Transverse colon (tissue), 4 donors: ENCODE measurements at regions not wholly inside any gene's neighbourhood (a gene's known extent, or its start where the extent isn't known, plus 50 kb on each side); places are given as distances from the start of the nearest gene placed in this dataset.

Experiments used
- DNase-seq: peaks from one replicate; pipeline ENCODE4 v3.0.0-alpha.2; 2019
- H3K27ac ChIP-seq, 4 donors: fragments of 200-600 bp; sonication (generic); 2 replicates each; pipeline ENCODE4 v1.5.1; 2016 to 2018; ENCODE audit warnings: inconsistent platforms in 4 of 4
- H3K27me3 ChIP-seq: fragments of 200-600 bp; sonication (generic); 2 replicates; pipeline ENCODE4 v1.5.1; 2017; ENCODE audit warnings: inconsistent platforms
- H3K36me3 ChIP-seq, 4 donors: fragments of 200-600 bp; sonication (generic); 2 replicates each; pipeline ENCODE4 v1.5.1; 2017 to 2019; ENCODE audit warnings: inconsistent platforms in 4 of 4
- H3K4me1 ChIP-seq, 4 donors: fragments of 200-600 bp; sonication (generic); 2 replicates each; pipeline ENCODE4 v1.5.1; 2017 to 2020; ENCODE audit warnings: inconsistent platforms in 4 of 4
- H3K4me3 ChIP-seq, 4 donors: fragments of 200-600 bp; sonication (generic); 1 replicate in 1 of 4; 2 replicates in 3 of 4; pipeline versions ENCODE4 v1.5.1 to v1.6.1; 2017 to 2019; ENCODE audit warnings: inconsistent platforms in 4 of 4
- H3K9me3 ChIP-seq, 2 donors: fragments of 200-600 bp; sonication (generic); 2 replicates each; pipeline ENCODE4 v1.5.1; 2017 to 2019; ENCODE audit warnings: inconsistent platforms in 2 of 2
- EP300 ChIP-seq: sonication (generic); formaldehyde crosslinking; IDR thresholded peaks from one replicate; pipeline ENCODE4 v1.6.1; 2017; ENCODE audit warnings: antibody characterized with exemption, low read depth
- POLR2A ChIP-seq: fragments of 450-650 bp; IDR thresholded peaks from one replicate; pipeline ENCODE4 v1.6.1; 2016; ENCODE audit warnings: antibody characterized with exemption, mild to moderate bottlenecking, moderate library complexity
- POLR2AphosphoS5 ChIP-seq, 3 donors: sonication (generic); formaldehyde crosslinking; IDR thresholded peaks; one replicate each; pipeline ENCODE4 v1.6.1; 2016; ENCODE audit warnings: antibody characterized with exemption in 3 of 3
- WGBS, 2 donors: methylation state at CpG; one replicate each; pipeline ENCODE4 v1.1.5; 2018; ENCODE audit warnings: low coverage in 1 of 2; 5-methylcytosine and 5-hydroxymethylcytosine counted together
- in situ Hi-C, 4 donors: fragments of 200-750 bp; cut with MboI; loops; one replicate each; pipeline versions ENCODE4 v1.15.0 to v1.15.1; 2017; ENCODE audit warnings: low sequenced_read_pairs in 3 of 4, low pct_ligation_motif_present in 1 of 4, low pct_unique_long_range_greater_than_20kb in 1 of 4
- intact Hi-C: fragments of 100-400 bp; cut with DNase I; formaldehyde crosslinking; loops from one replicate; pipeline ENCODE4 v1.15.1; 2023; ENCODE audit warnings: low total_unique reads
- TF ChIP-seq, protein P1 (sequence below), 5 experiments: fragments of 200-600 bp in 3 of 5; fragments of 450-650 bp in 2 of 5; sonication (generic) in 3 of 5; IDR thresholded peaks; 1 replicate in 2 of 5; 2 replicates in 3 of 5; pipeline ENCODE4 v1.5.1; 2016 to 2017; ENCODE audit warnings: antibody characterized with exemption in 5 of 5, inconsistent platforms in 3 of 5, mild to moderate bottlenecking in 2 of 5, moderate library complexity in 1 of 5

DNA sequence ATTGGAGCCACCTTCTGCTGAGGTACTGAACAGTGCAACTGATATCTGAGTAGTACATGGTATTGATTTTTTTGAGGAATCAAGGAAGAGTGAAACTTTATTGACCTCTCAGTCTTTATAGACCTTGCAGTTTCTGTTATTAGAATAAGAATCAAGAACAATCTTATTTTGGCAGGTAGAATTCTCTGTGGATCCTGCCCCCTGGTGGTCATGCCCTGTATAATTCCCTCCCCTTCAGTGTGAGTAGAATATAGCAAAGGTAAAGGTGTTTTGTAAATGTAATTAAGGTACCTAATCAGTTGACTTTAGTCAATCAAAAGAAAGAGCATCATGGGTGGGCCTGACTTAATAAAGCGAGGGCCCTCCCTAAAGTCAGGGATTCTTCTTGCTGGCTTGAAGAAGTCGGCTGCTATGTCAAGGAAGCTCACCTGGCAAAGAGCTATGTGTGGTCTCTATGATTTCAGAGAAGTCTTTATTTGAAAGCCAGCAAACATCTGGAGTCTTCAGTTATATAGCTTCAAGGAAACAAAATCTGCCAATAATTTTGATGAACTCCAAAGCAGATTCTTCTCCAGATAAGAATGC lies 142.8 kb downstream of the LSM5 start:
- WGBS, 2 donors = 53 to 93% methylated on average over 2 of the region's 2 CpGs
- in situ Hi-C loops (loop anchor here in 2 of 4 donors (25.0 kb wide), 2 partner anchors 585 to 610 kb away; no protein-coding TSS in a partner anchor), intact Hi-C loops (loop anchor here (10.0 kb wide), 1 partner anchor 603 kb away; no protein-coding TSS in a partner anchor)
- TF ChIP-seq, protein P1, sequence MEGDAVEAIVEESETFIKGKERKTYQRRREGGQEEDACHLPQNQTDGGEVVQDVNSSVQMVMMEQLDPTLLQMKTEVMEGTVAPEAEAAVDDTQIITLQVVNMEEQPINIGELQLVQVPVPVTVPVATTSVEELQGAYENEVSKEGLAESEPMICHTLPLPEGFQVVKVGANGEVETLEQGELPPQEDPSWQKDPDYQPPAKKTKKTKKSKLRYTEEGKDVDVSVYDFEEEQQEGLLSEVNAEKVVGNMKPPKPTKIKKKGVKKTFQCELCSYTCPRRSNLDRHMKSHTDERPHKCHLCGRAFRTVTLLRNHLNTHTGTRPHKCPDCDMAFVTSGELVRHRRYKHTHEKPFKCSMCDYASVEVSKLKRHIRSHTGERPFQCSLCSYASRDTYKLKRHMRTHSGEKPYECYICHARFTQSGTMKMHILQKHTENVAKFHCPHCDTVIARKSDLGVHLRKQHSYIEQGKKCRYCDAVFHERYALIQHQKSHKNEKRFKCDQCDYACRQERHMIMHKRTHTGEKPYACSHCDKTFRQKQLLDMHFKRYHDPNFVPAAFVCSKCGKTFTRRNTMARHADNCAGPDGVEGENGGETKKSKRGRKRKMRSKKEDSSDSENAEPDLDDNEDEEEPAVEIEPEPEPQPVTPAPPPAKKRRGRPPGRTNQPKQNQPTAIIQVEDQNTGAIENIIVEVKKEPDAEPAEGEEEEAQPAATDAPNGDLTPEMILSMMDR (IDR thresholded peaks at IDR 0.05) = peak; percentile 46 to 76 (median 60)
- TF ChIP-seq EP300 (no peak), POLR2AphosphoS5 (IDR thresholded peaks at IDR 0.05) (no peak), POLR2A (no peak)
- no peak for DNase-seq
- H3K36me3 ChIP-seq = no peaks in the 10 kb centered on the region
- no peaks in the 10 kb centered on the region for H3K9me3 ChIP-seq
- no peak overlapping the region for H3K4me3 ChIP-seq
- H3K27ac ChIP-seq = no peak overlapping the region
- H3K27me3 ChIP-seq = no peaks in the 10 kb centered on the region
- H3K4me1 ChIP-seq = no peaks in the 10 kb centered on the region

DNA sequence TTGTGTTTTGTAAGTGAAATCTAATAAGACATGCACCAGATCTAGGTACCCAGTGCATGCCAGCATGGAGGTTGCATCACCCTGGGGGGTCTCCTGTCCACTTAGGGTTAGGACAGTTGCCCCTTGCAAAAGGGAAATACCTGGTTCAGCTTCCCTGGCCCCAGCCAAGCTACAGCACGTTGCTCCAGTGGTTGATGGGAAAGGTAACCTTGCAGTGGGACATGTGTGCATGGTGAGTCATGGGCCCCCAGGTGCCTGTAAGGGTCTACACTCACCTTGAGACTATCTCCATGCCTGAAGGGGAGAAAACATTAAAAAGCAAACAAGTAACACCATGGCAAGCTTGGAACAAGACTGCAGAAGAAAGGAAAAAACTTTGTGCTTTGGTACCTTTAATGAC lies 143.9 kb downstream of the LSM5 start:
- H3K9me3 ChIP-seq = no peaks in the 10 kb centered on the region
- H3K4me3 ChIP-seq = no peak overlapping the region
- no peaks in the 10 kb centered on the region for H3K27me3 ChIP-seq
- H3K4me1 ChIP-seq = no peaks in the 10 kb centered on the region
- in situ Hi-C loops (loop anchor here in 2 of 4 donors (25.0 kb wide), 2 partner anchors 584 to 609 kb away; no protein-coding TSS in a partner anchor), intact Hi-C loops (loop anchor here (10.0 kb wide), 1 partner anchor 601 kb away; no protein-coding TSS in a partner anchor)
- DNase-seq = no peak
- H3K36me3 ChIP-seq = no peaks in the 10 kb centered on the region
- no peak overlapping the region for H3K27ac ChIP-seq
- TF ChIP-seq, protein P1 (IDR thresholded peaks at IDR 0.05) = no peak
- WGBS, 2 donors = 55% methylated on average over 1 of the region's 1 CpG; no CpG with 5 or more reads in 1 of the 2 donors

DNA sequence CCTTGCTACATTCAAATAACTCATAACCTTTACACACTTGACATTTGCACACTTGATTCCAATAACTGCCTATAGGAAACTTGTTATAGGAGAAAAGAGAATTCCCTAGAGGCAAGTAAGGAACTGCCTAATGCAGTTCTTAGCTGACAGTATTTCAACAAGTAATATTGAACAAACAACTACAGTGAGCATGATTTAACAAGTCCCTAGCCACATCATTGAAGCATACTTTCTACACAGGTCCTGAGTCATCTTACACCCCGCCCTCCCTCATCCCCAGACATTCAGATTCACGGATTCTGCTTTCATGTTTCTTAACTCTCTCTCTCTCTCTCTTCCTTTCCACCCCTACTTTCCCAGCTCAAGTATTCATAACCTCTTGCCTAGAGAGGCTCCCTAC lies 153.5 kb downstream of the LSM5 start:
- Histone ChIP-seq H3K4me3 (no peak overlapping the region), H3K27me3 (no peaks in the 10 kb centered on the region), H3K9me3 (peaks cover 0 to 3% of the 10 kb centered on the region in 2 donors), H3K4me1 (no peaks in the 10 kb centered on the region), H3K27ac (no peak overlapping the region), H3K36me3 (no peaks in the 10 kb centered on the region)
- TF ChIP-seq, protein P1 (IDR thresholded peaks at IDR 0.05) = no peak
- no peak for TF ChIP-seq EP300
- no peak for TF ChIP-seq POLR2A
- TF ChIP-seq POLR2AphosphoS5 (IDR thresholded peaks at IDR 0.05) = no peak
- intact Hi-C loops = no loop called here
- DNase-seq = no peak
- in situ Hi-C loops = loop anchor here in 2 of 4 donors (25.0 kb wide), 2 partner anchors 574 to 599 kb away; no protein-coding TSS in a partner anchor
- WGBS, 2 donors = 46 to 67% methylated on average over 2 of the region's 2 CpGs

DNA sequence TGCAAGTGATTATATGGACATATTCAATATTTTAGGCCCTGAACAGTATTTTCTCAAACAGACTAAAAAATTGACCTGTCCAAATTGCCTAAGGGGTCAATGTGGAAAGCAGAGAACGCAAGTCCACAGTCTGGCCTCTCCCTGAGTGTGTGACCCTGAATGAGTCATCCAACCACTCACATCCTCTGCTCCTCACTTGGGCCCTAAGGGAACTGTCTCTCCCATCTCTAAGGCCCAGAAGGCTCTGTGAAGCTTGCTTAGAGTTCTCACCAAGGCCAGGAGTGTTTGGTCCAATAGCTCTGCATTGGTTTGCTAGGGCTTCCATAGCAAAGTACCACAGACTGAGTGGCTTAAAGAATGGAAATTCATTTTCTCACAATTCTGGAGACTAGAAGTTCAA lies 155.1 kb downstream of the LSM5 start:
- Histone ChIP-seq H3K4me3 (no peak overlapping the region), H3K27ac (no peak overlapping the region), H3K9me3 (peaks cover 0 to 3% of the 10 kb centered on the region in 2 donors), H3K27me3 (no peaks in the 10 kb centered on the region), H3K36me3 (no peaks in the 10 kb centered on the region), H3K4me1 (no peaks in the 10 kb centered on the region)
- intact Hi-C loops = no loop called here
- no peak for DNase-seq
- TF ChIP-seq POLR2AphosphoS5 (IDR thresholded peaks at IDR 0.05) (no peak), POLR2A (no peak), EP300 (no peak)
- TF ChIP-seq, protein P1 (IDR thresholded peaks at IDR 0.05) = no peak
- WGBS, 2 donors = 79% methylated on average over 1 of the region's 1 CpG; no CpG with 5 or more reads in 1 of the 2 donors
- in situ Hi-C loops = loop anchor here in 2 of 4 donors (25.0 kb wide), 2 partner anchors 573 to 598 kb away; no protein-coding TSS in a partner anchor
